ENCODE measurements at regions not wholly inside any gene's neighbourhood (a gene's known extent, or its start where the extent isn't known, plus 50 kb on each side); places are given as distances from the start of the nearest gene placed in this dataset.

GRCh38 chr12:124177276-124177950 is 117.5 kb upstream of the RFLNA start:
- DNase-seq: no peak
- Mint-ChIP-seq H3K4me3 (no peak overlapping the region), H3K36me3 (no peaks in the 10 kb centered on the region), H3K4me1 (no peaks in the 10 kb centered on the region), H3K27me3 (peaks cover 0 to 9% (median 0%) of the 10 kb centered on the region in 3 donors), H3K27ac (no peak overlapping the region), H3K9me3 (no peaks in the 10 kb centered on the region)
- ATAC-seq (ENCODE audit: low read depth in 2 of 2): no peak

- Mint-ChIP-seq H3K4me1 (no peaks in the 10 kb centered on the region), H3K27ac (no peak overlapping the region), H3K9me3 (no peaks in the 10 kb centered on the region), H3K27me3 (peaks cover 0 to 9% (median 0%) of the 10 kb centered on the region in 3 donors), H3K36me3 (no peaks in the 10 kb centered on the region), H3K4me3 (no peak overlapping the region)
- ATAC-seq (ENCODE audit: low read depth in 2 of 2): no peak
- DNase-seq: no peak
Observed at GRCh38 chr12:124177951-124178316, 117.0 kb upstream of the RFLNA start.

- Mint-ChIP-seq H3K9me3 (no peaks in the 10 kb centered on the region), H3K27ac (no peak overlapping the region), H3K36me3 (no peaks in the 10 kb centered on the region), H3K4me1 (no peaks in the 10 kb centered on the region), H3K27me3 (peaks cover 0 to 4% (median 0%) of the 10 kb centered on the region in 3 donors), H3K4me3 (no peak overlapping the region)
- ATAC-seq (ENCODE audit: low read depth in 2 of 2) (no peak), DNase-seq (no peak)
Observed at GRCh38 chr12:124179936-124180607, 114.8 kb upstream of the RFLNA start.

GRCh38 chr12:124183172-124183571 is 111.7 kb upstream of the RFLNA start:
- H3K36me3 Mint-ChIP-seq: no peaks in the 10 kb centered on the region
- ATAC-seq (ENCODE audit: low read depth in 2 of 2): no peak
- H3K27me3 Mint-ChIP-seq: peaks cover 0 to 4% (median 0%) of the 10 kb centered on the region in 3 donors

GRCh38 chr12:124184456-124184855 is 110.4 kb upstream of the RFLNA start:
- no peak overlapping the region for H3K27ac Mint-ChIP-seq
- no peaks in the 10 kb centered on the region for H3K27me3 Mint-ChIP-seq
- DNase-seq (no peak), ATAC-seq (ENCODE audit: low read depth in 2 of 2) (no peak)
- no peaks in the 10 kb centered on the region for H3K36me3 Mint-ChIP-seq
- no peaks in the 10 kb centered on the region for H3K4me1 Mint-ChIP-seq
- H3K9me3 Mint-ChIP-seq: no peaks in the 10 kb centered on the region
- no peak overlapping the region for H3K4me3 Mint-ChIP-seq

More at GRCh38 chr12:124183172-124183571, 111.7 kb upstream of the RFLNA start:
- H3K27ac Mint-ChIP-seq: no peak overlapping the region
- no peaks in the 10 kb centered on the region for H3K4me1 Mint-ChIP-seq
- H3K9me3 Mint-ChIP-seq: no peaks in the 10 kb centered on the region
- no peak for DNase-seq
- H3K4me3 Mint-ChIP-seq: no peak overlapping the region

- DNase-seq (no peak), ATAC-seq (ENCODE audit: low read depth in 2 of 2) (no peak)
- Mint-ChIP-seq H3K27me3 (no peaks in the 10 kb centered on the region), H3K36me3 (no peaks in the 10 kb centered on the region), H3K4me3 (no peak overlapping the region), H3K9me3 (no peaks in the 10 kb centered on the region), H3K4me1 (no peaks in the 10 kb centered on the region), H3K27ac (peak overlapping the region in 1 of 6 donors; percentile 22)
Observed at GRCh38 chr12:124185971-124186686, 108.8 kb upstream of the RFLNA start.

- DNase-seq: no peak
- peaks cover 0 to 6% (median 5%) of the 10 kb centered on the region in 3 donors for H3K27me3 Mint-ChIP-seq
- H3K9me3 Mint-ChIP-seq: peaks cover 0 to 1% (median 0%) of the 10 kb centered on the region in 7 donors
- no peaks in the 10 kb centered on the region for H3K4me1 Mint-ChIP-seq
- ATAC-seq (ENCODE audit: low read depth in 2 of 2): no peak
- no peak overlapping the region for H3K27ac Mint-ChIP-seq
- H3K4me3 Mint-ChIP-seq: no peak overlapping the region
- H3K36me3 Mint-ChIP-seq: no peaks in the 10 kb centered on the region
Observed at GRCh38 chr12:124188084-124188483, 106.8 kb upstream of the RFLNA start.

GRCh38 chr12:124188561-124189405 is 106.1 kb upstream of the RFLNA start:
- Mint-ChIP-seq H3K27me3 (peaks cover 0 to 6% (median 5%) of the 10 kb centered on the region in 3 donors), H3K36me3 (no peaks in the 10 kb centered on the region), H3K9me3 (peaks cover 0 to 7% (median 2%) of the 10 kb centered on the region in 7 donors), H3K4me1 (no peaks in the 10 kb centered on the region), H3K4me3 (no peak overlapping the region), H3K27ac (peak overlapping the region in 1 of 6 donors; percentile 44)
- DNase-seq (no peak), ATAC-seq (ENCODE audit: low read depth in 2 of 2) (no peak)

- no peak overlapping the region for H3K27ac Mint-ChIP-seq
- DNase-seq (no peak), ATAC-seq (ENCODE audit: low read depth in 2 of 2) (no peak)
- no peaks in the 10 kb centered on the region for H3K36me3 Mint-ChIP-seq
- H3K27me3 Mint-ChIP-seq: peaks cover 0 to 9% (median 6%) of the 10 kb centered on the region in 3 donors
- no peak overlapping the region for H3K4me3 Mint-ChIP-seq
- peaks cover 0 to 7% (median 2%) of the 10 kb centered on the region in 7 donors for H3K9me3 Mint-ChIP-seq
- no peaks in the 10 kb centered on the region for H3K4me1 Mint-ChIP-seq
Observed at GRCh38 chr12:124190312-124191023, 104.4 kb upstream of the RFLNA start.

GRCh38 chr12:124191024-124191359 is 103.9 kb upstream of the RFLNA start:
- no peaks in the 10 kb centered on the region for H3K4me1 Mint-ChIP-seq
- no peak overlapping the region for H3K27ac Mint-ChIP-seq
- no peak overlapping the region for H3K4me3 Mint-ChIP-seq
- H3K27me3 Mint-ChIP-seq: peaks cover 0 to 10% (median 6%) of the 10 kb centered on the region in 3 donors
- DNase-seq (no peak), ATAC-seq (ENCODE audit: low read depth in 2 of 2) (no peak)
- H3K36me3 Mint-ChIP-seq: no peaks in the 10 kb centered on the region
- peaks cover 0 to 7% (median 2%) of the 10 kb centered on the region in 7 donors for H3K9me3 Mint-ChIP-seq

- ATAC-seq (ENCODE audit: low read depth in 2 of 2): no peak
- no peaks in the 10 kb centered on the region for H3K4me1 Mint-ChIP-seq
Observed at GRCh38 chr12:124191966-124192365, 102.9 kb upstream of the RFLNA start.

GRCh38 chr12:124194264-124194892 is 100.5 kb upstream of the RFLNA start:
- H3K27me3 Mint-ChIP-seq: peaks cover 0 to 17% (median 10%) of the 10 kb centered on the region in 3 donors
- H3K9me3 Mint-ChIP-seq: peaks cover 0 to 20% (median 6%) of the 10 kb centered on the region in 7 donors
- ATAC-seq (ENCODE audit: low read depth in 2 of 2): no peak
- H3K4me1 Mint-ChIP-seq: no peaks in the 10 kb centered on the region
- H3K36me3 Mint-ChIP-seq: peaks cover 0 to 9% of the 10 kb centered on the region in 2 donors
- no peak for DNase-seq
- no peak overlapping the region for H3K27ac Mint-ChIP-seq
- H3K4me3 Mint-ChIP-seq: no peak overlapping the region

More at GRCh38 chr12:124191966-124192365, 102.9 kb upstream of the RFLNA start:
- no peak overlapping the region for H3K27ac Mint-ChIP-seq
- H3K9me3 Mint-ChIP-seq: peaks cover 0 to 11% (median 3%) of the 10 kb centered on the region in 7 donors
- H3K36me3 Mint-ChIP-seq: peaks cover 0 to 2% of the 10 kb centered on the region in 2 donors
- H3K27me3 Mint-ChIP-seq: peaks cover 0 to 11% (median 10%) of the 10 kb centered on the region in 3 donors
- no peak for DNase-seq
- no peak overlapping the region for H3K4me3 Mint-ChIP-seq
